ENCODE measurements at regions not wholly inside any gene's neighbourhood (a gene's known extent, or its start where the extent isn't known, plus 50 kb on each side); places are given as distances from the start of the nearest gene placed in this dataset.
"Not testable (repeated sequence)": the region's sequence is repeated elsewhere in the genome, so short reads cannot be mapped to it uniquely, and the experiment has no call there.

- WGBS (ENCODE audit: insufficient coverage, insufficient replicate concordance, low lambda C conversion rate, missing lambda C conversion rate), result 0% methylated on average over 2 of the region's 2 CpGs
Measured at GRCh38 chr16:59624381-59624780, 890.3 kb upstream of the GOT2 start.

DNA sequence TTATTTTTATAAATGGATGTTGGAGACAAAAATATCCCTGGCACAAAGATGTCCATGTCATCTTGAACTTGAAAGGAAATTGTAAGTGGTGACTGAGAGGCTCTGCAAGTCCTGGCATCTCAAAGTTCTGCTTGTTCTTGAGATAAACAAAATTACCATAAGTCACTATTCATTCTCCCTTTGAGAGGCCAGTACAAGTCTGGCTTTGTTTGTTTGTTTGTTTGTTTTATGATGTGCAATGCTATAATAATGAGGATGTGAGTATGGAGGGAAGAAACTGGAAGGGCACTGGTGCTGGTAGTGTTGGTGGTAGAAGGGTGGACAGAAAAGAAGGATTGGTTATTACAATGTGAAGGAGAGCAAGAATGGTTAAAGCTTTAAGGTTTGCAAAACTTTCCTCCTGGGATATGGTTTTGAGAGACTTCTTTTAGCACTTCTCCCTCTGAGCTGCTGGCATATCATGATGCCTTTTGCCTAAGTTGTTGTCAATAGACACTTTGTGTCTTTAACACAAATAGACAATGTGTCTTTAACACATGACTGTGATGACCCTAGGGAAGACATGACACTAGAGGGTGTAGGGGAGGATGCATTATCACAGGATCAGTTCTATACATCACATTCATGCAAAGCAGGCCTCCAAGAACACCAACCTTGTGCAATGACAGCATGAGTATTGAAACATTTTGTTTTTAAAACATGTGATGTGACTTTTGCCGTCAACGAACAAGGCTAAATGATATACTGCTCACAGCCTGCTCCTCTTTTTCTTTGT, 880.5 kb upstream of the GOT2 start:
- 8% methylated on average over 2 of the region's 2 CpGs for WGBS (ENCODE audit: insufficient coverage, insufficient replicate concordance, low lambda C conversion rate, missing lambda C conversion rate)
- Histone ChIP-seq H3K9ac (ENCODE audit: control insufficient read depth, insufficient read depth, low read length) (no peak overlapping the region), H3K79me2 (ENCODE audit: control insufficient read depth, insufficient read depth, low read length) (no peaks in the 10 kb centered on the region), H4K20me1 (ENCODE audit: control insufficient read depth, insufficient read depth) (no peaks in the 10 kb centered on the region), H3K4me3 (no peak overlapping the region), H3K4me2 (ENCODE audit: control insufficient read depth, insufficient read depth) (no peak overlapping the region), H2AFZ (ENCODE audit: control insufficient read depth, low read depth, low read length) (no peak overlapping the region), H3K9me3 (replicated peaks; ENCODE audit: control insufficient read depth, insufficient read depth, low read length) (no peaks in the 10 kb centered on the region), H3K36me3 (ENCODE audit: control insufficient read depth in 2 of 2, insufficient read depth in 2 of 2, low read length in 1 of 2) (no peaks in the 10 kb centered on the region), H3K27ac (ENCODE audit: control insufficient read depth, insufficient read depth) (no peak overlapping the region), H3K4me1 (ENCODE audit: control insufficient read depth, insufficient read depth, low read length) (no peaks in the 10 kb centered on the region), H3K27me3 (replicated peaks in 1 of 2; ENCODE audit: control insufficient read depth in 2 of 2, insufficient read depth in 2 of 2, low read length in 1 of 2) (no peaks in the 10 kb centered on the region)
- ATAC-seq (no peak), DNase-seq (ENCODE audit: low read depth, low spot score) (no peak), FAIRE-seq (no peak)
- intact Hi-C loops (cut with micrococcal nuclease; ENCODE audit: unreplicated experiment) (no loop called here), in situ Hi-C loops (cut with MboI) (no loop called here)
- BruUV-seq (replicated peaks), result no TSS peak
- ChIA-PET RAD21 (ENCODE audit: unreplicated experiment) (no interaction called here), SMC1A (ENCODE audit: uncharacterized antibody, unreplicated experiment) (no interaction called here), POLR2A (no interaction called here), CTCF (no interaction called here)
- TF ChIP-seq POLR2AphosphoS2 (IDR thresholded peaks at IDR 0.05; ENCODE audit: low read depth, low read length) (no peak), KDM1A (IDR thresholded peaks at IDR 0.05; ENCODE audit: borderline replicate concordance) (no peak), BRCA1 (IDR thresholded peaks at IDR 0.05; ENCODE audit: low read depth, low read length) (no peak), CHD4 (IDR thresholded peaks at IDR 0.05) (no peak), TARDBP (IDR thresholded peaks at IDR 0.05; ENCODE audit: borderline replicate concordance) (no peak), PKNOX1 (IDR thresholded peaks at IDR 0.05) (no peak), JUND (IDR thresholded peaks at IDR 0.05; ENCODE audit: low read depth, low read length) (no peak), SPI1 (IDR thresholded peaks at IDR 0.05; ENCODE audit: borderline replicate concordance, insufficient read depth, low read depth, low read length) (no peak), TCF3 (IDR thresholded peaks at IDR 0.05; ENCODE audit: borderline replicate concordance, insufficient read depth, low read depth, low read length) (no peak), CBFB (IDR thresholded peaks at IDR 0.05; ENCODE audit: low read depth) (no peak), IKZF1 (conservative IDR thresholded peaks at IDR 0.05) (no peak), DPF2 (IDR thresholded peaks at IDR 0.05) (no peak)
- TF ChIP-seq, protein P1, sequence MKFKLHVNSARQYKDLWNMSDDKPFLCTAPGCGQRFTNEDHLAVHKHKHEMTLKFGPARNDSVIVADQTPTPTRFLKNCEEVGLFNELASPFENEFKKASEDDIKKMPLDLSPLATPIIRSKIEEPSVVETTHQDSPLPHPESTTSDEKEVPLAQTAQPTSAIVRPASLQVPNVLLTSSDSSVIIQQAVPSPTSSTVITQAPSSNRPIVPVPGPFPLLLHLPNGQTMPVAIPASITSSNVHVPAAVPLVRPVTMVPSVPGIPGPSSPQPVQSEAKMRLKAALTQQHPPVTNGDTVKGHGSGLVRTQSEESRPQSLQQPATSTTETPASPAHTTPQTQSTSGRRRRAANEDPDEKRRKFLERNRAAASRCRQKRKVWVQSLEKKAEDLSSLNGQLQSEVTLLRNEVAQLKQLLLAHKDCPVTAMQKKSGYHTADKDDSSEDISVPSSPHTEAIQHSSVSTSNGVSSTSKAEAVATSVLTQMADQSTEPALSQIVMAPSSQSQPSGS (IDR thresholded peaks at IDR 0.05; ENCODE audit: low read length), result no peak
- TF ChIP-seq, protein P2, sequence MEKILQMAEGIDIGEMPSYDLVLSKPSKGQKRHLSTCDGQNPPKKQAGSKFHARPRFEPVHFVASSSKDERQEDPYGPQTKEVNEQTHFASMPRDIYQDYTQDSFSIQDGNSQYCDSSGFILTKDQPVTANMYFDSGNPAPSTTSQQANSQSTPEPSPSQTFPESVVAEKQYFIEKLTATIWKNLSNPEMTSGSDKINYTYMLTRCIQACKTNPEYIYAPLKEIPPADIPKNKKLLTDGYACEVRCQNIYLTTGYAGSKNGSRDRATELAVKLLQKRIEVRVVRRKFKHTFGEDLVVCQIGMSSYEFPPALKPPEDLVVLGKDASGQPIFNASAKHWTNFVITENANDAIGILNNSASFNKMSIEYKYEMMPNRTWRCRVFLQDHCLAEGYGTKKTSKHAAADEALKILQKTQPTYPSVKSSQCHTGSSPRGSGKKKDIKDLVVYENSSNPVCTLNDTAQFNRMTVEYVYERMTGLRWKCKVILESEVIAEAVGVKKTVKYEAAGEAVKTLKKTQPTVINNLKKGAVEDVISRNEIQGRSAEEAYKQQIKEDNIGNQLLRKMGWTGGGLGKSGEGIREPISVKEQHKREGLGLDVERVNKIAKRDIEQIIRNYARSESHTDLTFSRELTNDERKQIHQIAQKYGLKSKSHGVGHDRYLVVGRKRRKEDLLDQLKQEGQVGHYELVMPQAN (conservative IDR thresholded peaks at IDR 0.05), result no peak

More at GRCh38 chr16:59624381-59624780, 890.3 kb upstream of the GOT2 start:
- H4K20me1 ChIP-seq (ENCODE audit: control insufficient read depth, insufficient read depth); SMC1A ChIA-PET (ENCODE audit: uncharacterized antibody, unreplicated experiment); H2AFZ ChIP-seq (ENCODE audit: control insufficient read depth, low read depth, low read length); POLR2A ChIA-PET; H3K27me3 ChIP-seq (replicated peaks in 1 of 2; ENCODE audit: control insufficient read depth in 2 of 2, insufficient read depth in 2 of 2, low read length in 1 of 2); H3K9me3 ChIP-seq (replicated peaks; ENCODE audit: control insufficient read depth, insufficient read depth, low read length); ATAC-seq; BruUV-seq (replicated peaks); H3K4me2 ChIP-seq (ENCODE audit: control insufficient read depth, insufficient read depth); CTCF ChIA-PET; H3K4me1 ChIP-seq (ENCODE audit: control insufficient read depth, insufficient read depth, low read length); DNase-seq (ENCODE audit: low read depth, low spot score); RAD21 ChIA-PET (ENCODE audit: unreplicated experiment); H3K9ac ChIP-seq (ENCODE audit: control insufficient read depth, insufficient read depth, low read length); intact Hi-C loops (cut with micrococcal nuclease; ENCODE audit: unreplicated experiment); FAIRE-seq; H3K79me2 ChIP-seq (ENCODE audit: control insufficient read depth, insufficient read depth, low read length); H3K4me3 ChIP-seq; H3K27ac ChIP-seq (ENCODE audit: control insufficient read depth, insufficient read depth); in situ Hi-C loops (cut with MboI); H3K36me3 ChIP-seq (ENCODE audit: control insufficient read depth in 2 of 2, insufficient read depth in 2 of 2, low read length in 1 of 2): not testable (repeated sequence)
